SK-N-MC (cell line): ENCODE measurements at regions not wholly inside any gene's neighbourhood (a gene's known extent, or its start where the extent isn't known, plus 50 kb on each side); places are given as distances from the start of the nearest gene placed in this dataset.

Experiments used
- DNase-seq: peaks from one replicate; pipeline ENCODE4 v3.0.0-alpha.2; 2011; ENCODE audit warnings: low read depth, low spot score
- H3K27ac ChIP-seq: fragments of 200-600 bp; sonication (generic); 2 replicates; pipeline ENCODE4 v1.5.1; 2016; ENCODE audit warnings: mixed run types
- H3K36me3 ChIP-seq: fragments of 200-600 bp; sonication (generic); 2 replicates; pipeline ENCODE4 v1.6.1; 2017; ENCODE audit warnings: antibody characterized with exemption, low read length, mixed read lengths; ENCODE audit not compliant: insufficient read depth
- H3K4me3 ChIP-seq: fragments of 200-600 bp; sonication (generic); 2 replicates; pipeline ENCODE4 v1.5.1; 2016
- H3K9ac ChIP-seq: fragments of 200-600 bp; sonication (generic); 2 replicates; pipeline ENCODE4 v1.8.0; 2017; ENCODE audit warnings: mixed run types, mixed read lengths; ENCODE audit not compliant: insufficient read length
- H3K9me3 ChIP-seq: fragments of 200-600 bp; sonication (generic); 2 replicates; pipeline ENCODE4 v1.6.1; 2017; ENCODE audit warnings: low read depth, mild to moderate bottlenecking, antibody characterized with exemption, low read length, moderate library complexity, mixed read lengths
- EZH2 ChIP-seq: fragments of 200-600 bp; sonication (generic); IDR thresholded peaks from one replicate; pipeline ENCODE4 v1.6.1; 2017; ENCODE audit warnings: antibody characterized with exemption
- FOXP2 ChIP-seq: optimal IDR thresholded peaks from 2 replicates; pipeline ENCODE3; 2011; ENCODE audit warnings: mild to moderate bottlenecking, moderate library complexity; ENCODE audit not compliant: insufficient read depth; ENCODE audit errors: extremely low read length, control extremely low read depth
- POLR2AphosphoS5 ChIP-seq: IDR thresholded peaks from 2 replicates; pipeline ENCODE4 v1.6.1; 2012; ENCODE audit warnings: mild to moderate bottlenecking, low read depth, low read length, borderline replicate concordance

GRCh38 chrX:40495659-40496058 lies 85.1 kb upstream of the ATP6AP2 start:
- no peak for DNase-seq
- no peak for TF ChIP-seq POLR2AphosphoS5
- no peak overlapping the region for H3K27ac ChIP-seq
- H3K9me3 ChIP-seq = no peaks in the 10 kb centered on the region
- no peaks in the 10 kb centered on the region for H3K36me3 ChIP-seq
- no peak overlapping the region for H3K4me3 ChIP-seq
- H3K9ac ChIP-seq = no peak overlapping the region

DNA sequence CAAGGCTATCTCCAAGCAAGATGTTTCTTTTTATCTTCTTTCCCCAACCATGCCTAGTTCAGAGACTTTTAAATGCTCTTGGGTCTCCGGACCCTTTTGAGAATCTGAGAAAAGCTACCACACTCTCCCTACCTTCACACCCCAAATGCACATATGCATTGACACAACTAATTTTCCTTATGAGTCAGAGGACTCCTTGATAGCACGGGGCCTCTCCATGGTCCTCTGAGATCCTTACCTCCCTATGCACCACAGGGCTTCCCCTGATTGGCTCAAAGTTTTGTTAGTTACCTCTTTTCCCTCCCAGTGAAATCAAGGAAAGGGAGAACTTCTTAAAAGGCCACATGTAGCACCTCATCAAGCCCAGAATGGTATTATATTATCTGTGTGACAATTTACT lies 86.8 kb upstream of the ATP6AP2 start:
- Histone ChIP-seq H3K4me3 (no peak overlapping the region), H3K9ac (no peak overlapping the region), H3K36me3 (no peaks in the 10 kb centered on the region), H3K9me3 (no peaks in the 10 kb centered on the region), H3K27ac (no peak overlapping the region)
- TF ChIP-seq FOXP2 (no peak), EZH2 (no peak), POLR2AphosphoS5 (no peak)
- DNase-seq = no peak

DNA sequence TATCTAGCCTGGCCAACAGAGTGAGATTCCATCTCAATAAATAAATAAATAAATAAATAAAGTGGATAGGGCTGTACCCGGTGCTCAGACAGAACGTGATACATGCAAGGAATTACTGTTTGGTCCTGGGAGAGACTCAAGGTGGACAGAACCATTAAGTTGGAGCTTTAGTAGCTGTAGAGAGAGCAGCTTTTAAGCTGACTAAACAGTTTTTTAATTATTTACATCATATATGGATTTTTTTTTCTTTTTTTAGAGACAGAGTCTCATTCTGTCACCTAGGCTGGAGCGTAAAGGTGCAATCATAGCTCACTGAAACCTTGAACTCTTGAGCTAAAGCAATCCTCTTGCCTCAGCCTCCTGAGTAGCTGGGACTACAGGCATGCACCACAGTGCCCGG lies 92.5 kb upstream of the ATP6AP2 start:
- Histone ChIP-seq H3K27ac (no peak overlapping the region), H3K4me3 (no peak overlapping the region), H3K9ac (no peak overlapping the region), H3K9me3 (no peaks in the 10 kb centered on the region), H3K36me3 (no peaks in the 10 kb centered on the region)
- TF ChIP-seq FOXP2 = no peak
- TF ChIP-seq EZH2 = no peak
- no peak for TF ChIP-seq POLR2AphosphoS5
- DNase-seq = no peak

DNA sequence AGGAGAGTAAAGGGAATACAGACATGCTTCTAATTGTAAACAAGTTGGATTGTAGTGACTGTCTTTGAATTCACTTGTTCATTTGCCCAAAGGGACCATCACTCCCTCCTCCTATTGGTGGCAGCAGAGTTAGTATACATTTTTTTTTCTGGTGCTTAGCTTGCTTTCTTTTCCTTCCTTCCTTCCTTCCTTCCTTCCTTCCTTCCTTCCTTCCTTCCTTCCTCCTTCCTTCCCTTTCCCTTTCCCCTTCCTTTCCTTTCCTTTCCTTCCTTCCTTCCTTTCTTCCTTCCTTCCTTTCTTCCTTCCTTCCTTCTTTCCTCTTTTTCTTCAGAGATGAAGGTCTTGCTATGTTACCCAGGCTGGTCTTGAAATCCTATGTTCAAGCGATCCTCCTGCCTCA lies 94.8 kb upstream of the ATP6AP2 start:
- DNase-seq = no peak
- H3K27ac ChIP-seq = no peak overlapping the region
- no peak overlapping the region for H3K9ac ChIP-seq
- TF ChIP-seq POLR2AphosphoS5 (no peak), EZH2 (no peak), FOXP2 (no peak)
- no peak overlapping the region for H3K4me3 ChIP-seq
- H3K9me3 ChIP-seq = no peaks in the 10 kb centered on the region
- H3K36me3 ChIP-seq = no peaks in the 10 kb centered on the region

DNA sequence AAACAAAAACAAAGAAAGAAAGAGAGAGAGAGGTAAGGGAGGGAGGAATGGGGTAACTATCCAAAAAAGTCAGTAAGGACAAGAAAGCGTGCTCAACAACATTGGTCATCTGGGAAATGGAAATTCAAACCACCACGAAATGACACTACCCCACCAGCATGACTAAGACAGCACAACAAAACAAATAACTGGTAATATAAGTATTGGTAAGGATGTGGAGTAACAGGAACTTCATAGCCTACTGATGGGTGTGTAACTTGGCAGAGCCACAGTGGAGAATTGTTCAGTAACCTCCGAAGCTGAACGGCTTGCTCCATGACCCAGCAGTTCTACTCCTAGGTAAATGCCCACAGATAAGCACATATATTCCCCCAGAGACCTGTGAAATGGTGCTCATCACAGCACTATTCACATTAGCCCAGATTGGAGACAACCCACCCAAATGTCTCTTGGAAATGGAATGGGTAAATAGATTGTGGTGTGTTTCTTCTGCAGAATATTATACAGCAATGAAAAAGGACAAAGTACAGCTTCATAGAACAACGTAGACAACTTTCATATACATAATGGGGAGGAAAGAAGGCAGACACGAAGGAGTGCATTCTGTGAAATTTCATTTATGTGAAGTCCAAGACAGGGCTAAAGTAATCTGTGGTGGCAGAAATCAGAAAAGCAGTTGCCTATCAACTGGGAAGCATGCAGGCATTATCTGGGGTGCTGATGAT lies 95.5 kb upstream of the ATP6AP2 start:
- no peak overlapping the region for H3K9ac ChIP-seq
- no peak overlapping the region for H3K27ac ChIP-seq
- TF ChIP-seq POLR2AphosphoS5 (no peak), EZH2 (no peak), FOXP2 (no peak)
- H3K4me3 ChIP-seq = no peak overlapping the region
- no peaks in the 10 kb centered on the region for H3K9me3 ChIP-seq
- no peaks in the 10 kb centered on the region for H3K36me3 ChIP-seq
- no peak for DNase-seq

GRCh38 chrX:40484408-40485091 lies 96.2 kb upstream of the ATP6AP2 start:
- Histone ChIP-seq H3K4me3 (no peak overlapping the region), H3K36me3 (no peaks in the 10 kb centered on the region), H3K9ac (no peak overlapping the region), H3K9me3 (no peaks in the 10 kb centered on the region), H3K27ac (no peak overlapping the region)
- TF ChIP-seq EZH2 = no peak
- no peak for TF ChIP-seq FOXP2
- TF ChIP-seq POLR2AphosphoS5 = no peak
- DNase-seq = no peak

DNA sequence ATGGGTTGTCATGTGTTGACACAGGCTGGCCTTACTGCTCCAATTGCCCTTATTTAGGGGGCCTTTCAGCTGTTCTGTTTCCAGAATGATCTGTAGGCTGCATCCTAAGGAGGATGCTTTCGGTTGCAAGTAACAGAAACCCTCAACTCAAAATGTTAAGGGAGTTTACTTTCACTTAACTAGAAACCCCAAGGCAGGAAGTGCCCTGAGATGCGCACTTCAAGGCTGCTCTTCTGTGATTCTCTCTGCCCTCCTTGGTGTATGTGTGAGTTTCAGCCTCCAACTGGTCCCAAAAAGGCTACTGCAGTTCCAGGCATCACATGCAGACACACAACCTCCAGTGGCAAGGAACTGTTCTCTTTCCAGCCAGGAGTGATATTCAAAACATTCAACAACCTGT lies 97.3 kb upstream of the ATP6AP2 start:
- H3K4me3 ChIP-seq = no peak overlapping the region

DNA sequence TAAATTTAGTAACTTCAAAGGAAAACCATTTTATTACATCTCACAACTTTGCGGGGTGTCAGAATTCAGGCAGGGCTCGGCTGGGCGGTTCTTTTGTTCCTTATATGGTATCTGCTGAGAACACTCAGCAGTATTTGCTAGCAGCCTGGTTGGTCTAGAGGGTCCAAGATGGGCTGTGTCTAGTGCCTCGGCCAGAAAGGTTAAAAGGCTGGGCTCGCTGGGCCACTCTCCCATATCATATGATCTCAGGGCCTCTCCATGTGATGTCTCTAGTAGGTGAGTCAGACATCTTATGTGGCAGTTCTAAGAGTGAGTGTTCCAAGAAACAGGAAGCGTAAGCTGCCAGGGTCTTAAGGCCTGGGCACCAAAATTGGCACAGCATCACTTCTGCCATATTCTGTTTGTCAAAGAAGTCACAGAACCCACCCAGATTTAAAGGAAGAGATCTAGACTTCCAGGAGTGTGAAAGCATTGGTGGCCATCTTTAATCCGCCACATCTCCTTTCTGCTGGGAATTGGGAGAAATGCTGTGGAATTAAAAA lies 100.9 kb upstream of the ATP6AP2 start:
- H3K36me3 ChIP-seq = no peaks in the 10 kb centered on the region
- H3K4me3 ChIP-seq = no peak overlapping the region
- H3K9ac ChIP-seq = no peak overlapping the region
- DNase-seq = no peak
- TF ChIP-seq POLR2AphosphoS5 (no peak), FOXP2 (no peak), EZH2 (no peak)
- no peak overlapping the region for H3K27ac ChIP-seq
- H3K9me3 ChIP-seq = no peaks in the 10 kb centered on the region

More for the DNA sequence above, 97.3 kb upstream of the ATP6AP2 start:
- no peaks in the 10 kb centered on the region for H3K36me3 ChIP-seq
- H3K9me3 ChIP-seq = no peaks in the 10 kb centered on the region
- H3K9ac ChIP-seq = no peak overlapping the region
- H3K27ac ChIP-seq = no peak overlapping the region
- no peak for TF ChIP-seq EZH2
- TF ChIP-seq FOXP2 = no peak
- no peak for TF ChIP-seq POLR2AphosphoS5
- DNase-seq = no peak
